Fibroblast of villous mesenchyme (primary cell): ENCODE measurements at regions not wholly inside any gene's neighbourhood (a gene's known extent, or its start where the extent isn't known, plus 50 kb on each side); places are given as distances from the start of the nearest gene placed in this dataset. TPM values are rescaled to one million over a fixed set of nuclear protein-coding genes. Genes with fewer than 3 reads are reported as not detected.

Source experiments
- DNase-seq: peaks from one replicate; pipeline ENCODE4 v3.0.0-alpha.2; 2010; ENCODE audit warnings: low read depth
- H3K4me3 ChIP-seq: 2 replicates; pipeline ENCODE4 v1.5.1; 2011; ENCODE audit warnings: low read depth, mild to moderate bottlenecking, low read length
- small RNA-seq: library from RNA; depleted of rRNA; stranded (forward); fragments of <200 nt; gene quantifications from one replicate; pipeline ENCODE3, GENCODE V24; 2012
- TF ChIP-seq, protein P1 (sequence below): IDR thresholded peaks from 2 replicates; pipeline ENCODE4 v1.5.1; 2012; ENCODE audit warnings: low read depth, mild to moderate bottlenecking, low read length; ENCODE audit not compliant: insufficient read depth

DNA sequence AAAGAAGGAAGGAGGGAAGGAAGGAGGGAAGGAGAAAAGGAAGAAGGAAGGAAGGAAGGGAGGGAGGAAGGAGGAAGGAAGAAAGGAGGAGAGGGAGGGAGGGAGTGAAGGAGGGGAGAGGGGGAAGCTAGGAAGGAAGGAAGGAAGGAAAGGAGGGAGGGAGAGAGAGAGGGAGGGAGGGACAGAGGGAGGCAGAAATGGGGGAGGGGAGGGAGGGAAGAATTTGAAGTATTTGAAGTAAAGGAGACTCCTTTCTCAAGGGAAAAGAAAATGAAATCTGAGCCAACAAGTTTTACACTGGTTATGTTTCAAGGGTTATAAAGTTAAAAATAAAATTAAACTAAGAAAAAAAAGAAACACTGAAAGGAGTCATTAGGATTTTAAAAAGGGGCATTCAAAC is 431.4 kb downstream of the BRINP3 start:
- TF ChIP-seq, protein P1, sequence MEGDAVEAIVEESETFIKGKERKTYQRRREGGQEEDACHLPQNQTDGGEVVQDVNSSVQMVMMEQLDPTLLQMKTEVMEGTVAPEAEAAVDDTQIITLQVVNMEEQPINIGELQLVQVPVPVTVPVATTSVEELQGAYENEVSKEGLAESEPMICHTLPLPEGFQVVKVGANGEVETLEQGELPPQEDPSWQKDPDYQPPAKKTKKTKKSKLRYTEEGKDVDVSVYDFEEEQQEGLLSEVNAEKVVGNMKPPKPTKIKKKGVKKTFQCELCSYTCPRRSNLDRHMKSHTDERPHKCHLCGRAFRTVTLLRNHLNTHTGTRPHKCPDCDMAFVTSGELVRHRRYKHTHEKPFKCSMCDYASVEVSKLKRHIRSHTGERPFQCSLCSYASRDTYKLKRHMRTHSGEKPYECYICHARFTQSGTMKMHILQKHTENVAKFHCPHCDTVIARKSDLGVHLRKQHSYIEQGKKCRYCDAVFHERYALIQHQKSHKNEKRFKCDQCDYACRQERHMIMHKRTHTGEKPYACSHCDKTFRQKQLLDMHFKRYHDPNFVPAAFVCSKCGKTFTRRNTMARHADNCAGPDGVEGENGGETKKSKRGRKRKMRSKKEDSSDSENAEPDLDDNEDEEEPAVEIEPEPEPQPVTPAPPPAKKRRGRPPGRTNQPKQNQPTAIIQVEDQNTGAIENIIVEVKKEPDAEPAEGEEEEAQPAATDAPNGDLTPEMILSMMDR: no peak
- DNase-seq: no peak
- H3K4me3 ChIP-seq: no peak overlapping the region

Small RNA genes in the stretch of these regions (small RNA-seq; reads per million reads assigned to genes)
- not detected for gene AL136372.1
- gene AL357559.1: not detected
- gene AL391813.1: not detected
- gene RNA5SP73: not detected
